Stimulated activated naive CD4-positive, alpha-beta T cell (primary cell): ENCODE measurements at regions not wholly inside any gene's neighbourhood (a gene's known extent, or its start where the extent isn't known, plus 50 kb on each side); places are given as distances from the start of the nearest gene placed in this dataset.

Experiments used
- DNase-seq, 6 experiments: peaks; one replicate each; lab custom pipeline; 2025; lab: John Stamatoyannopoulos, UW

- no peak for DNase-seq
Observed at GRCh38 chr22:48476577-48476976, 1351.1 kb downstream of the BRD1 start.

- no peak for DNase-seq
Observed at GRCh38 chr22:48475661-48476345, 1351.9 kb downstream of the BRD1 start.

GRCh38 chr22:48474881-48475280 is 1352.8 kb downstream of the BRD1 start:
- no peak for DNase-seq

- DNase-seq = no peak
Observed at GRCh38 chr22:48473202-48473601, 1354.5 kb downstream of the BRD1 start.

GRCh38 chr22:48464246-48464645 is 1363.4 kb downstream of the BRD1 start:
- no peak for DNase-seq

GRCh38 chr22:48459859-48460823 is 1367.5 kb downstream of the BRD1 start:
- no peak for DNase-seq

GRCh38 chr22:48459259-48459658 is 1368.4 kb downstream of the BRD1 start:
- DNase-seq = no peak

- no peak for DNase-seq
Observed at GRCh38 chr22:48456449-48456848, 1371.2 kb downstream of the BRD1 start.

GRCh38 chr22:48453751-48454485 is 1373.8 kb downstream of the BRD1 start:
- no peak for DNase-seq

GRCh38 chr22:48453171-48453570 is 1374.5 kb downstream of the BRD1 start:
- no peak for DNase-seq

GRCh38 chr22:48452766-48453165 is 1374.9 kb downstream of the BRD1 start:
- no peak for DNase-seq

- no peak for DNase-seq
Observed at GRCh38 chr22:48451891-48452290, 1375.8 kb downstream of the BRD1 start.

GRCh38 chr22:48450188-48450825 is 1377.4 kb downstream of the BRD1 start:
- no peak for DNase-seq

GRCh38 chr22:48449466-48450187 is 1378.0 kb downstream of the BRD1 start:
- DNase-seq = no peak

GRCh38 chr22:48448821-48449220 is 1378.9 kb downstream of the BRD1 start:
- DNase-seq = no peak

- DNase-seq = no peak
Observed at GRCh38 chr22:48445113-48445827, 1382.4 kb downstream of the BRD1 start.

GRCh38 chr22:48444320-48445112 is 1383.2 kb downstream of the BRD1 start:
- no peak for DNase-seq

- DNase-seq = no peak
Observed at GRCh38 chr22:48443680-48444079, 1384.0 kb downstream of the BRD1 start.

GRCh38 chr22:48442663-48443062 is 1385.0 kb downstream of the BRD1 start:
- DNase-seq = no peak

- DNase-seq = no peak
Observed at GRCh38 chr22:48441553-48441850, 1386.2 kb downstream of the BRD1 start.
